Mucosa of stomach (tissue), 1 donor: ENCODE measurements at regions not wholly inside any gene's neighbourhood (a gene's known extent, or its start where the extent isn't known, plus 50 kb on each side); places are given as distances from the start of the nearest gene placed in this dataset.

Experiments used
- H3K27me3 ChIP-seq: one replicate; pipeline ENCODE4 v1.7.0; 2013; ENCODE audit warnings: mild to moderate bottlenecking, low read length; ENCODE audit not compliant: control insufficient read depth, insufficient read depth
- H3K36me3 ChIP-seq: one replicate; pipeline ENCODE4 v1.7.0; 2013; ENCODE audit warnings: low read length; ENCODE audit not compliant: control insufficient read depth, insufficient read depth
- H3K4me1 ChIP-seq: one replicate; pipeline ENCODE4 v1.7.0; 2013; ENCODE audit warnings: mild to moderate bottlenecking, low read length; ENCODE audit not compliant: control insufficient read depth, insufficient read depth
- H3K4me3 ChIP-seq: one replicate; pipeline ENCODE4 v1.7.0; 2013; ENCODE audit warnings: low read length
- H3K9ac ChIP-seq: one replicate; pipeline ENCODE4 v1.7.0; 2013; ENCODE audit warnings: mild to moderate bottlenecking, low read length, moderate library complexity
- H3K9me3 ChIP-seq: one replicate; pipeline ENCODE4 v1.7.0; 2013; ENCODE audit warnings: mild to moderate bottlenecking, low read length, moderate library complexity; ENCODE audit not compliant: control insufficient read depth
- donor health status: Pancreatic carcinoma.

GRCh38 chr2:12858786-12859185 is 142.1 kb downstream of the TRIB2 start:
- Histone ChIP-seq H3K9ac (no peak overlapping the region), H3K4me1 (no peaks in the 10 kb centered on the region), H3K4me3 (no peak overlapping the region), H3K36me3 (no peaks in the 10 kb centered on the region), H3K27me3 (no peaks in the 10 kb centered on the region), H3K9me3 (no peaks in the 10 kb centered on the region)

GRCh38 chr2:12861344-12861930 is 144.7 kb downstream of the TRIB2 start:
- H3K9me3 ChIP-seq, result no peaks in the 10 kb centered on the region
- no peaks in the 10 kb centered on the region for H3K36me3 ChIP-seq
- no peak overlapping the region for H3K9ac ChIP-seq
- H3K4me3 ChIP-seq, result no peak overlapping the region
- no peaks in the 10 kb centered on the region for H3K4me1 ChIP-seq
- no peaks in the 10 kb centered on the region for H3K27me3 ChIP-seq

GRCh38 chr2:12862541-12862940 is 145.8 kb downstream of the TRIB2 start:
- Histone ChIP-seq H3K27me3 (no peaks in the 10 kb centered on the region), H3K36me3 (no peaks in the 10 kb centered on the region), H3K4me1 (no peaks in the 10 kb centered on the region), H3K9ac (no peak overlapping the region), H3K4me3 (no peak overlapping the region), H3K9me3 (no peaks in the 10 kb centered on the region)

- no peaks in the 10 kb centered on the region for H3K9me3 ChIP-seq
- no peaks in the 10 kb centered on the region for H3K36me3 ChIP-seq
- no peak overlapping the region for H3K9ac ChIP-seq
- no peaks in the 10 kb centered on the region for H3K4me1 ChIP-seq
- no peaks in the 10 kb centered on the region for H3K27me3 ChIP-seq
- no peak overlapping the region for H3K4me3 ChIP-seq
These were observed 147.2 kb downstream of the TRIB2 start for GRCh38 chr2:12863937-12864336.

GRCh38 chr2:12867631-12868287 is 151.0 kb downstream of the TRIB2 start:
- Histone ChIP-seq H3K4me1 (no peaks in the 10 kb centered on the region), H3K9ac (no peak overlapping the region)

GRCh38 chr2:12870692-12871091 is 154.0 kb downstream of the TRIB2 start:
- Histone ChIP-seq H3K4me1 (no peaks in the 10 kb centered on the region), H3K9me3 (no peaks in the 10 kb centered on the region), H3K4me3 (no peak overlapping the region), H3K27me3 (no peaks in the 10 kb centered on the region), H3K9ac (no peak overlapping the region), H3K36me3 (no peaks in the 10 kb centered on the region)

More at GRCh38 chr2:12867631-12868287, 151.0 kb downstream of the TRIB2 start:
- no peaks in the 10 kb centered on the region for H3K9me3 ChIP-seq
- no peaks in the 10 kb centered on the region for H3K36me3 ChIP-seq
- no peaks in the 10 kb centered on the region for H3K27me3 ChIP-seq
- H3K4me3 ChIP-seq, result no peak overlapping the region

- no peaks in the 10 kb centered on the region for H3K4me1 ChIP-seq
- no peaks in the 10 kb centered on the region for H3K27me3 ChIP-seq
- no peaks in the 10 kb centered on the region for H3K9me3 ChIP-seq
- H3K36me3 ChIP-seq, result no peaks in the 10 kb centered on the region
- H3K4me3 ChIP-seq, result no peak overlapping the region
- no peak overlapping the region for H3K9ac ChIP-seq
These were observed 155.1 kb downstream of the TRIB2 start for GRCh38 chr2:12871694-12872315.

- Histone ChIP-seq H3K4me3 (no peak overlapping the region), H3K36me3 (no peaks in the 10 kb centered on the region), H3K27me3 (no peaks in the 10 kb centered on the region), H3K9ac (no peak overlapping the region), H3K4me1 (no peaks in the 10 kb centered on the region), H3K9me3 (no peaks in the 10 kb centered on the region)
These were observed 161.0 kb downstream of the TRIB2 start for GRCh38 chr2:12877761-12878160.

GRCh38 chr2:12879649-12880048 is 162.9 kb downstream of the TRIB2 start:
- Histone ChIP-seq H3K36me3 (no peaks in the 10 kb centered on the region), H3K9me3 (no peaks in the 10 kb centered on the region), H3K4me1 (no peaks in the 10 kb centered on the region), H3K9ac (no peak overlapping the region), H3K4me3 (no peak overlapping the region), H3K27me3 (no peaks in the 10 kb centered on the region)

- H3K4me1 ChIP-seq, result no peaks in the 10 kb centered on the region
- no peaks in the 10 kb centered on the region for H3K36me3 ChIP-seq
- H3K4me3 ChIP-seq, result no peak overlapping the region
- no peak overlapping the region for H3K9ac ChIP-seq
- H3K9me3 ChIP-seq, result no peaks in the 10 kb centered on the region
- H3K27me3 ChIP-seq, result no peaks in the 10 kb centered on the region
These were observed 165.2 kb downstream of the TRIB2 start for GRCh38 chr2:12881952-12882351.

- Histone ChIP-seq H3K4me3 (no peak overlapping the region), H3K4me1 (no peaks in the 10 kb centered on the region), H3K27me3 (no peaks in the 10 kb centered on the region), H3K36me3 (no peaks in the 10 kb centered on the region), H3K9me3 (no peaks in the 10 kb centered on the region), H3K9ac (no peak overlapping the region)
These were observed 165.7 kb downstream of the TRIB2 start for GRCh38 chr2:12882393-12882792.

GRCh38 chr2:12883906-12884305 is 167.2 kb downstream of the TRIB2 start:
- H3K4me3 ChIP-seq, result no peak overlapping the region
- no peaks in the 10 kb centered on the region for H3K36me3 ChIP-seq
- no peaks in the 10 kb centered on the region for H3K4me1 ChIP-seq
- no peaks in the 10 kb centered on the region for H3K9me3 ChIP-seq
- no peaks in the 10 kb centered on the region for H3K27me3 ChIP-seq
- no peak overlapping the region for H3K9ac ChIP-seq
